Inferior parietal cortex (tissue), 1 donor: ENCODE measurements at regions not wholly inside any gene's neighbourhood (a gene's known extent, or its start where the extent isn't known, plus 50 kb on each side); places are given as distances from the start of the nearest gene placed in this dataset.
A peak's percentile ranks its signal among the peaks of the same experiment; 100 is the strongest.

Source experiments
- DNase-seq: peaks from one replicate; pipeline ENCODE4 v3.0.0-alpha.2; 2016; ENCODE audit errors: extremely low spot score

DNA sequence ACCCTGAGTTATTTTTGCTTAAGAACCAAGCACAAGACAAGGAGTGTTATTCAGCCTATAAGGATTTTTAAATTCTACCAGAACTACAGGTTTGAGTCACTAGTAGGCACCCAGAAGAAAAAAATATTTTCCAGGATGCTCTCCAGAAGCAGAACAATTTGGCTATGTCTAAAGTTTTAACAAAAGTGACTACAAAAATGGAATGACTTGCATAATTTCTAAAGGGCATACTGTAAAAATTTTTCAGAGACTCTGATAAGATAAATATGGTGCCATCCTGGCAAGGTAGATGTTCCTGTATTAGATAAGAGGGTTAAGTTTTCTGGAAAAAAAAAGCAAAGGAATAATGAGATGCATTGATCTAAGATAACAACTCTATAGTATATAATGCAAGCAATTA, 68.6 kb upstream of the FAM9A start:
- no peak for DNase-seq

- no peak for DNase-seq
Measured at GRCh38 chrX:8868906-8869305, 67.7 kb upstream of the FAM9A start.

GRCh38 chrX:8868070-8868773, 67.0 kb upstream of the FAM9A start:
- no peak for DNase-seq

DNA sequence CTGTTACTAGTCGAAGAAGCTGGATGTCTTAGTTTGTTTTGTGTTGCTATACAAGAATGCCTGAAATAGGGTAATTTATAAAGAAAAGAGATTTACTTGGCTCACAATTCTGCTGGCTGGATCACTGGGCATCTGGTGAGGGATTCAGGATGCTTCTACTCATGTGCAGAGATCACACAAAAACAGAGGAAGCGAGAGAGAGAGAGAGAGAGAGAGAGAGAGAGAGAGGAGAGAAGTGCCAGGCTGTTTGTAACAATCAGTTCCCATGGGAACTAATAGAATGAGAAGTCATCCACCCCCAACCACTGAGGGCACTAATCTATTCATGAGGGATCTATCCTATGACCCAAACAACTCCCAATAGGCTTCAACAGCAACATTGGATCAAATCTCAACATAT, 66.2 kb upstream of the FAM9A start:
- DNase-seq: no peak

DNA sequence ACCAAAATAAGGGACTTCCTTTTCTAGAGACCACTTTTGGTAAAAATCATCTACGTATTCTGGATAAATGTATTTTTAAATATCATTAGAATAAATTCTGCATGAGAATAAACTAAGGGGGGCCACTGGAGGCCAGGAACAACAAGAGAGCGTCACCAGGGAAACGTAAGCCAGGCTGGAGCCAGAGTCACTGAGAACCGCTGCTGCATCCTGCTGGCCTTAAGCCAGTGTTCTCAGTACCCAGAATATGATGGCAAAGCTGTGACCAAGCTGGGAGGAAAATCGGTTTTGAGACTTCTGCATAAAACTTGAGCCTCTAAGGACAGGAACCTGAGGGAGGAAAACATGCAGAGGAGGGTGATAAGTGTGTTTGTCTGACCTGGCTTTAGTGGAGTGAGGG, 63.0 kb upstream of the FAM9A start:
- peak; percentile 5 for DNase-seq

GRCh38 chrX:8861908-8862307, 60.7 kb upstream of the FAM9A start:
- DNase-seq: no peak

DNA sequence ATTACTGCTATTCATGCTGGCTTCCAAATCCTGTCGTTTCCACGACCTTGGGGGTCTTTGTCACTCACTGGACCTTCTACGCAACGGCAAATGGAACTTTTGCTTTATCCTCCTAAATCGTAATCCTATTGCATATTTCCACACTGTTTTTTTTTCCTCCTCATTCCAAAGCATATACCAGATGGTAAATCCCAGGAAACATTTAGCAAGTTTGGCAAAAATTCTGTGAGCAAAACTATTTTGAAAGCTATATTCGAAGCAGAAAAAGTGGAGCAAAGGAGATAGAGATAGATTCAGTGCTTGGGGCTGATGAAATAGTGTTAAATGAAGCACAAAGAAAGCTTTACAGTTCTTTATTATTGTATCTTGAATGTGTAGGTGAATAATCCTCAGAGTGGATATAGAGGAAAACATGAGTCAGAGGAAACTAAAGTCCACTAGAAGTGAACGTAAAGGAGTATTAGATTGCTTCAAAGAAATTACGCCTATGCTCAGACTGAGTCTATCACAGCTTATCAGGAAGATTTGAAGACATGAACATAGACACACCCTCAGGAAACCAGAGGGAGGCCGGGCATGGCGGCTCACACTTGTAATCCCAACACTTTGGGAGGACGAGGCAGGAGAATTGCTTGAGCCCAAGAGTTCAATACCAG, 50.2 kb upstream of the FAM9A start:
- no peak for DNase-seq
